Hepatocyte (in vitro differentiated cells): ENCODE measurements at regions not wholly inside any gene's neighbourhood (a gene's known extent, or its start where the extent isn't known, plus 50 kb on each side); places are given as distances from the start of the nearest gene placed in this dataset.

Experiments used
- DNase-seq: peaks from one replicate; pipeline ENCODE4 v3.0.0-alpha.2; 2016; ENCODE audit warnings: low spot score
- H2AFZ ChIP-seq: fragments of 200-600 bp; sonication (generic); 2 replicates; pipeline ENCODE4 v1.6.0; 2016; ENCODE audit warnings: antibody characterized with exemption, mild to moderate bottlenecking
- H3K27ac ChIP-seq: fragments of 200-600 bp; sonication (generic); 2 replicates; pipeline ENCODE4 v1.5.1; 2016; ENCODE audit warnings: mild to moderate bottlenecking
- H3K27me3 ChIP-seq: fragments of 200-600 bp; sonication (generic); 2 replicates; pipeline ENCODE4 v1.6.1; 2016
- H3K36me3 ChIP-seq: fragments of 200-600 bp; sonication (generic); replicated peaks from 2 replicates; pipeline ENCODE4 v1.5.1; 2016; ENCODE audit warnings: low read depth; ENCODE audit not compliant: insufficient read depth
- H3K4me1 ChIP-seq: fragments of 200-600 bp; sonication (generic); 2 replicates; pipeline ENCODE4 v1.5.1; 2016; ENCODE audit warnings: mild to moderate bottlenecking, moderate library complexity; ENCODE audit not compliant: insufficient read depth
- H3K4me2 ChIP-seq: fragments of 200-600 bp; sonication (generic); 2 replicates; pipeline ENCODE4 v1.6.0; 2016
- H3K4me3 ChIP-seq: fragments of 200-600 bp; sonication (generic); 2 replicates; pipeline ENCODE4 v1.5.1; 2016; ENCODE audit warnings: mild to moderate bottlenecking
- H3K79me2 ChIP-seq: fragments of 200-600 bp; sonication (generic); 2 replicates; pipeline ENCODE4 v1.6.0; 2017; ENCODE audit warnings: mild to moderate bottlenecking
- H3K9me2 ChIP-seq: fragments of 200-600 bp; sonication (generic); replicated peaks from 2 replicates; pipeline ENCODE4 v1.6.0; 2017; ENCODE audit warnings: mild to moderate bottlenecking; ENCODE audit not compliant: insufficient read depth
- H3K9me3 ChIP-seq: fragments of 200-600 bp; sonication (generic); 2 replicates; pipeline ENCODE4 v1.5.1; 2016; ENCODE audit warnings: low read depth, mild to moderate bottlenecking
- H4K20me1 ChIP-seq: fragments of 200-600 bp; sonication (generic); 2 replicates; pipeline ENCODE4 v1.6.0; 2016; ENCODE audit warnings: mild to moderate bottlenecking; ENCODE audit not compliant: insufficient read depth, poor library complexity, severe bottlenecking
- CTCF ChIP-seq: fragments of 200-600 bp; sonication (generic); IDR thresholded peaks from 2 replicates; pipeline ENCODE4 v1.5.1; 2016; ENCODE audit warnings: antibody characterized with exemption, mild to moderate bottlenecking; ENCODE audit not compliant: poor library complexity
- EZH2 ChIP-seq: fragments of 200-600 bp; sonication (generic); IDR thresholded peaks from 2 replicates; pipeline ENCODE4 v1.6.1; 2016; ENCODE audit warnings: antibody characterized with exemption, mild to moderate bottlenecking, borderline replicate concordance
- EZH2phosphoT487 ChIP-seq: fragments of 200-600 bp; sonication (generic); IDR thresholded peaks from one replicate; pipeline ENCODE4 v1.6.1; 2018; ENCODE audit warnings: antibody characterized with exemption, mild to moderate bottlenecking, low read depth, moderate library complexity; ENCODE audit not compliant: unreplicated experiment, severe bottlenecking
- WGBS: methylation state at CpG from one replicate; pipeline ENCODE4 v1.1.6; 2016; ENCODE audit warnings: low lambda C conversion rate; ENCODE audit errors: missing lambda C conversion rate; 5-methylcytosine and 5-hydroxymethylcytosine counted together

- no peaks in the 10 kb centered on the region for H3K9me3 ChIP-seq
- no peak overlapping the region for H3K27ac ChIP-seq
- H4K20me1 ChIP-seq = no peaks in the 10 kb centered on the region
- no peaks in the 10 kb centered on the region for H3K27me3 ChIP-seq
- no peaks in the 10 kb centered on the region for H3K79me2 ChIP-seq
- WGBS = 55% methylated on average over 7 of the region's 7 CpGs
- H3K4me1 ChIP-seq = peaks cover 26% of the 10 kb centered on the region
- H3K4me2 ChIP-seq = no peak overlapping the region
- TF ChIP-seq CTCF (no peak), EZH2phosphoT487 (peak; percentile 27)
- no peaks in the 10 kb centered on the region for H3K36me3 ChIP-seq
- H2AFZ ChIP-seq = no peak overlapping the region
- no peaks in the 10 kb centered on the region for H3K9me2 ChIP-seq
- H3K4me3 ChIP-seq = no peak overlapping the region
- DNase-seq = no peak
Observed at GRCh38 chr5:125481506-125482465, 735.3 kb upstream of the ZNF608 start.

- TF ChIP-seq CTCF (no peak), EZH2phosphoT487 (no peak), EZH2 (no peak)
- H3K4me1 ChIP-seq = peaks cover 26% of the 10 kb centered on the region
- no peak overlapping the region for H2AFZ ChIP-seq
- no peaks in the 10 kb centered on the region for H3K27me3 ChIP-seq
- no peak overlapping the region for H3K27ac ChIP-seq
- no peaks in the 10 kb centered on the region for H3K9me3 ChIP-seq
- WGBS = 76% methylated on average over 1 of the region's 1 CpG
- H3K4me3 ChIP-seq = no peak overlapping the region
- no peak overlapping the region for H3K4me2 ChIP-seq
- H3K9me2 ChIP-seq = no peaks in the 10 kb centered on the region
- H3K79me2 ChIP-seq = no peaks in the 10 kb centered on the region
- H4K20me1 ChIP-seq = no peaks in the 10 kb centered on the region
- no peak for DNase-seq
- H3K36me3 ChIP-seq = no peaks in the 10 kb centered on the region
Observed at GRCh38 chr5:125483609-125484008, 737.2 kb upstream of the ZNF608 start.

GRCh38 chr5:125484272-125484741 is 737.9 kb upstream of the ZNF608 start:
- peaks cover 26% of the 10 kb centered on the region for H3K4me1 ChIP-seq
- H3K36me3 ChIP-seq = no peaks in the 10 kb centered on the region
- no peaks in the 10 kb centered on the region for H3K9me2 ChIP-seq
- 9% methylated on average over 3 of the region's 3 CpGs for WGBS
- H3K27me3 ChIP-seq = no peaks in the 10 kb centered on the region
- peak; percentile 19 for DNase-seq
- no peak overlapping the region for H3K4me3 ChIP-seq
- H4K20me1 ChIP-seq = no peaks in the 10 kb centered on the region
- peak overlapping the region; percentile 66 for H3K4me2 ChIP-seq
- H3K27ac ChIP-seq = peak overlapping the region; percentile 78
- no peaks in the 10 kb centered on the region for H3K79me2 ChIP-seq
- H3K9me3 ChIP-seq = no peaks in the 10 kb centered on the region
- no peak overlapping the region for H2AFZ ChIP-seq
- TF ChIP-seq CTCF (no peak), EZH2 (no peak), EZH2phosphoT487 (no peak)
